HEK293T (cell line): ENCODE measurements at regions not wholly inside any gene's neighbourhood (a gene's known extent, or its start where the extent isn't known, plus 50 kb on each side); places are given as distances from the start of the nearest gene placed in this dataset.

Experiments used
- ARNT ChIP-seq: fragments of 450-650 bp; IDR thresholded peaks from 2 replicates; pipeline ENCODE4 v1.6.1; 2017; ENCODE audit warnings: mild to moderate bottlenecking
- BHLHE40 ChIP-seq: fragments of 450-650 bp; IDR thresholded peaks from 2 replicates; pipeline ENCODE4 v1.6.1; 2016; ENCODE audit warnings: mild to moderate bottlenecking, moderate library complexity, borderline replicate concordance
- CTBP1 ChIP-seq: fragments of 450-650 bp; IDR thresholded peaks from 2 replicates; pipeline ENCODE4 v1.6.1; 2016; ENCODE audit warnings: borderline replicate concordance
- ELF4 ChIP-seq: fragments of 450-650 bp; IDR thresholded peaks from 2 replicates; pipeline ENCODE4 v1.6.1; 2017; ENCODE audit warnings: antibody characterized with exemption
- FOXA1 ChIP-seq: fragments of 450-650 bp; IDR thresholded peaks from 2 replicates; pipeline ENCODE4 v1.6.1; 2016; ENCODE audit warnings: mild to moderate bottlenecking
- FOXK2 ChIP-seq: fragments of 450-650 bp; IDR thresholded peaks from 2 replicates; pipeline ENCODE4 v1.6.1; 2016; ENCODE audit warnings: mild to moderate bottlenecking
- FOXM1 ChIP-seq: fragments of 450-650 bp; IDR thresholded peaks from 2 replicates; pipeline ENCODE4 v1.6.1; 2017; ENCODE audit warnings: mild to moderate bottlenecking, borderline replicate concordance
- HDGF ChIP-seq: fragments of 450-650 bp; IDR thresholded peaks from 2 replicates; pipeline ENCODE4 v1.6.1; 2017; ENCODE audit warnings: antibody characterized with exemption, borderline replicate concordance
- LEF1 ChIP-seq: fragments of 450-650 bp; IDR thresholded peaks from 2 replicates; pipeline ENCODE4 v1.6.1; 2017; ENCODE audit warnings: mild to moderate bottlenecking, borderline replicate concordance
- PKNOX1 ChIP-seq: fragments of 450-650 bp; IDR thresholded peaks from 2 replicates; pipeline ENCODE4 v1.6.1; 2016
- SP1 ChIP-seq: fragments of 450-650 bp; IDR thresholded peaks from 2 replicates; pipeline ENCODE4 v1.6.1; 2017
- ZNF384 ChIP-seq: fragments of 450-650 bp; IDR thresholded peaks from 2 replicates; pipeline ENCODE4 v1.6.1; 2016

DNA sequence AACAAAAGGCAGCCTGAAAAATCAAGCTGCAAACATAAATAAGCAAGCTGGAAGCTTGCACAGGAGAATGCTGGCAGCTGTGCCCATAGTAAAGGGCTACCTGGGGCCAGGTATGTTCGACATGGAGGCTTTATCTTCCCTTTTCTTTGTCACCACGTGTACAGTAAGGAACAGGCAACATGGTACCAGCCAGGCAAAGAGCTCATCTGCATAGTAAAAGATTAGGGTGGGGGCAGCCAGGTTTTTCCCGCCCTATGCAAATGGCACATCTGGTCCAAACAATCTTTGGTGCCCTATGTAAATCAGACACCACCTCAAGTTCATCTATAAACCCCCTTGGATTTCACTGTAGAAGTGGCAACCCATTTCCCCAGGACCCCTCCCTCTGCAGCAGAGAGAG lies 625.1 kb downstream of the TYW1 start:
- TF ChIP-seq FOXA1 = no peak
- no peak for TF ChIP-seq SP1
- no peak for TF ChIP-seq ARNT
- TF ChIP-seq HDGF = no peak
- TF ChIP-seq BHLHE40 = no peak
- TF ChIP-seq PKNOX1 = no peak
- no peak for TF ChIP-seq CTBP1
- TF ChIP-seq FOXK2 = no peak
- no peak for TF ChIP-seq ELF4
- no peak for TF ChIP-seq ZNF384
- TF ChIP-seq LEF1 = no peak
- TF ChIP-seq FOXM1 = no peak
